ENCODE measurements at regions not wholly inside any gene's neighbourhood (a gene's known extent, or its start where the extent isn't known, plus 50 kb on each side); places are given as distances from the start of the nearest gene placed in this dataset.

DNA sequence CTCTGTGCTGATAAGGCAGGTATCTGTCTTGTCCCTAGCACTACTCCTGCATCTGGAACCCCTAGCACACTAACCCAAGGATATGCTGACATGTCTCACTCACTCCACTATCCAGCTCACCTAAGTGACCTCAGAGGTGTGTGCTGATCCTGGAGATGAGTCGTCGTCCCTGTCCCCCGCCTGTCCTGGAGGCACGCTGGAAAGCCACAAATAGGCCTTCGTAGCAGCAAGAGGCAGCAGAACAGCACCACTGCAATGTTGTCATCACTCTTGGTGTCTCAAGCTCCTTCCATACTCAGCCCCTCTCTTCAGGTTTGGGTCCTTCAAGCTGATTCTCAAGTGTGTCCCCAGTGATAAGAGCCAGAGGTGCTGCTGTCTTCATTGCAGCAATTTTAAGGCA lies 73.0 kb upstream of the ITGA6 start:
- Histone ChIP-seq H3K4me3 (ENCODE audit: low read depth in 1 of 2, low read length in 2 of 2) (no peak overlapping the region), H3K4me1 (ENCODE audit: insufficient read depth, low read length) (no peaks in the 10 kb centered on the region), H2AFZ (ENCODE audit: low read depth, low read length) (no peak overlapping the region), H3K79me2 (ENCODE audit: insufficient read depth, low read length) (no peaks in the 10 kb centered on the region), H3K4me2 (ENCODE audit: insufficient read depth, low read length) (no peak overlapping the region), H3K27me3 (ENCODE audit: insufficient read depth, low read length, poor library complexity) (peaks cover 3% of the 10 kb centered on the region), H3K36me3 (ENCODE audit: insufficient read depth, low read length) (no peaks in the 10 kb centered on the region), H3K9me3 (ENCODE audit: insufficient read depth, low read length, severe bottlenecking) (no peaks in the 10 kb centered on the region), H4K20me1 (ENCODE audit: insufficient read depth, low read length) (no peaks in the 10 kb centered on the region), H3K27ac (ENCODE audit: low read length) (no peak overlapping the region), H3K9ac (ENCODE audit: low read depth, low read length) (no peak overlapping the region)
- ATAC-seq (ENCODE audit: insufficient read depth, low read depth) (no peak), DNase-seq (no peak)
- TF ChIP-seq EZH2 (IDR thresholded peaks at IDR 0.05; ENCODE audit: borderline replicate concordance, low read depth, low read length, severe bottlenecking) = no peak
- TF ChIP-seq, protein P1, sequence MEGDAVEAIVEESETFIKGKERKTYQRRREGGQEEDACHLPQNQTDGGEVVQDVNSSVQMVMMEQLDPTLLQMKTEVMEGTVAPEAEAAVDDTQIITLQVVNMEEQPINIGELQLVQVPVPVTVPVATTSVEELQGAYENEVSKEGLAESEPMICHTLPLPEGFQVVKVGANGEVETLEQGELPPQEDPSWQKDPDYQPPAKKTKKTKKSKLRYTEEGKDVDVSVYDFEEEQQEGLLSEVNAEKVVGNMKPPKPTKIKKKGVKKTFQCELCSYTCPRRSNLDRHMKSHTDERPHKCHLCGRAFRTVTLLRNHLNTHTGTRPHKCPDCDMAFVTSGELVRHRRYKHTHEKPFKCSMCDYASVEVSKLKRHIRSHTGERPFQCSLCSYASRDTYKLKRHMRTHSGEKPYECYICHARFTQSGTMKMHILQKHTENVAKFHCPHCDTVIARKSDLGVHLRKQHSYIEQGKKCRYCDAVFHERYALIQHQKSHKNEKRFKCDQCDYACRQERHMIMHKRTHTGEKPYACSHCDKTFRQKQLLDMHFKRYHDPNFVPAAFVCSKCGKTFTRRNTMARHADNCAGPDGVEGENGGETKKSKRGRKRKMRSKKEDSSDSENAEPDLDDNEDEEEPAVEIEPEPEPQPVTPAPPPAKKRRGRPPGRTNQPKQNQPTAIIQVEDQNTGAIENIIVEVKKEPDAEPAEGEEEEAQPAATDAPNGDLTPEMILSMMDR (IDR thresholded peaks at IDR 0.05; ENCODE audit: borderline replicate concordance, extremely low read depth, low read length, poor library complexity, severe bottlenecking) = no peak

DNA sequence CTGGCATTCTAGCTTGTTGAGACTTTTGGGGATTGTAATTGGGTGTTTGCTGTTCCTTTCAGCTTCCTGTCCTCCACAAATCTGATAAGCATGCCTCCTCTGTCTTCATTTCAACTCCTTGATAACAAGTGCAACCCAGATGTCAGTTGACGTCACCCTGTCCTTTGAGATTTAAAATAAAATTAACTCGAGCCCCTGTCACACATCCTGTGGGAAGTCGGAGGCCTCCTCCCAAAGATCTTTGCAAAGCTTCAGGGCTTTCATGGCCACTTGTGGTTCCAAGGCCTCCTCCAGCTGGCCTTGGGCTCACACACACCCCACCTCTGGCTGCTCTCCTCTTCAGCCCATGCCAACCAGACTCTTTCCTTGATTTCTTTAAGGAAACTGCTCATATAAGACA lies 69.9 kb upstream of the ITGA6 start:
- TF ChIP-seq EZH2 (IDR thresholded peaks at IDR 0.05; ENCODE audit: borderline replicate concordance, low read depth, low read length, severe bottlenecking) = no peak
- TF ChIP-seq, protein P1 (IDR thresholded peaks at IDR 0.05; ENCODE audit: borderline replicate concordance, extremely low read depth, low read length, poor library complexity, severe bottlenecking) = no peak
- Histone ChIP-seq H3K79me2 (ENCODE audit: insufficient read depth, low read length) (no peaks in the 10 kb centered on the region), H3K4me3 (ENCODE audit: low read depth in 1 of 2, low read length in 2 of 2) (no peak overlapping the region), H3K27me3 (ENCODE audit: insufficient read depth, low read length, poor library complexity) (peaks cover 3% of the 10 kb centered on the region), H3K9me3 (ENCODE audit: insufficient read depth, low read length, severe bottlenecking) (no peaks in the 10 kb centered on the region), H3K36me3 (ENCODE audit: insufficient read depth, low read length) (no peaks in the 10 kb centered on the region), H3K4me1 (ENCODE audit: insufficient read depth, low read length) (no peaks in the 10 kb centered on the region), H3K9ac (ENCODE audit: low read depth, low read length) (no peak overlapping the region), H3K27ac (ENCODE audit: low read length) (no peak overlapping the region), H4K20me1 (ENCODE audit: insufficient read depth, low read length) (no peaks in the 10 kb centered on the region), H2AFZ (ENCODE audit: low read depth, low read length) (no peak overlapping the region), H3K4me2 (ENCODE audit: insufficient read depth, low read length) (no peak overlapping the region)
- ATAC-seq (ENCODE audit: insufficient read depth, low read depth) (no peak), DNase-seq (no peak)

DNA sequence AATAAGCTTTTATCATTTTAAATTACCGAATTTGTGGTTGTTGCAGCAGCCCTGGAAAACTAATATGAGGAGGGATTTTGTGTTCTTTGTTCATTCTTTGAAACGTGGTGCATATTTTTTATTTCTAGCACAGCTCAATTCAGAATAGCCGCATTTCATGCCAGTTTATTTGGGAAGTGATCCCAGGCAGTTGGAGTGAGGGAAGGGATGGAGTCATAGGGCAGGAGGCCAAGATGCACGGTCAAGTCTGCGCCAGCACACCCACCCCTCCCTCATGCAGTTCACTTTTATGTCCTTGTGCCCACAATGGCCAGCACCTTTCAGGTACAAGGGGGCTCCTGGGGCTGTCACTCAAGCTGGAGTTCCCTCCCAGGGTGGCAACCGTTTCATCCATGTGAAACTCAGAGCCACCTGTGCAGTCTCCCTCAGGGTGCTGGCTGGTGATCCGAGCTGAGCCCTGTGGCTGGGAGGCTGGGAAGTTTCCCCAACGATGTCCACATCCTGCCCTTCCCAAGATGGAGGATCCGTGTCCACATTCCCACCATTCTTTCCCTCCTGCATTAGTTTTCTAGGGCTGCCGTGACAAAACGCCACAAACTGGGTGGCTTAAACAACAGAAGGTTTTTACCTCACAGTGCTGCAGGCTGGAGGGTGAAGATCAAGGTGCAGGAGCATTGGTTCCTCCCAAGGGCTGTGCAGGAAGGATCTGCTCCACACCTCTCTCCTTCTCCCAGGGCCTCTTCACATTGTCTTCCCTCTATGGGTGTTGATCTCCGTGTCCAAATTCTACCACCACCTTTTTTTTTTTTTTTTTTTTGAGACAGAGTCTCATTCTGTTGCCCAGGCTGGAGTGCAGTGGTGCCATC lies 68.5 kb upstream of the ITGA6 start:
- Histone ChIP-seq H3K27me3 (ENCODE audit: insufficient read depth, low read length, poor library complexity) (peaks cover 3% of the 10 kb centered on the region), H3K27ac (ENCODE audit: low read length) (no peak overlapping the region), H3K79me2 (ENCODE audit: insufficient read depth, low read length) (no peaks in the 10 kb centered on the region), H4K20me1 (ENCODE audit: insufficient read depth, low read length) (no peaks in the 10 kb centered on the region), H3K4me2 (ENCODE audit: insufficient read depth, low read length) (no peak overlapping the region), H3K9ac (ENCODE audit: low read depth, low read length) (no peak overlapping the region), H3K36me3 (ENCODE audit: insufficient read depth, low read length) (no peaks in the 10 kb centered on the region), H3K4me1 (ENCODE audit: insufficient read depth, low read length) (no peaks in the 10 kb centered on the region), H2AFZ (ENCODE audit: low read depth, low read length) (no peak overlapping the region), H3K4me3 (ENCODE audit: low read depth in 1 of 2, low read length in 2 of 2) (no peak overlapping the region), H3K9me3 (ENCODE audit: insufficient read depth, low read length, severe bottlenecking) (no peaks in the 10 kb centered on the region)
- no peak for ATAC-seq (ENCODE audit: insufficient read depth, low read depth)
- DNase-seq = no peak
- TF ChIP-seq, protein P1 (IDR thresholded peaks at IDR 0.05; ENCODE audit: borderline replicate concordance, extremely low read depth, low read length, poor library complexity, severe bottlenecking) = no peak
- no peak for TF ChIP-seq EZH2 (IDR thresholded peaks at IDR 0.05; ENCODE audit: borderline replicate concordance, low read depth, low read length, severe bottlenecking)
